Loucy (cell line): ENCODE measurements at regions not wholly inside any gene's neighbourhood (a gene's known extent, or its start where the extent isn't known, plus 50 kb on each side); places are given as distances from the start of the nearest gene placed in this dataset.

ENCODE experiments used
- EZH2phosphoT487 ChIP-seq: fragments of 200-600 bp; IDR thresholded peaks from 2 replicates; pipeline ENCODE4 v1.6.1; 2018; ENCODE audit warnings: antibody characterized with exemption, mild to moderate bottlenecking, moderate library complexity, borderline replicate concordance
- TF ChIP-seq, protein P1 (sequence below): fragments of 200-600 bp; sonication (generic); conservative IDR thresholded peaks from 2 replicates; pipeline ENCODE4 v1.5.1; 2014; ENCODE audit warnings: mild to moderate bottlenecking, antibody characterized with exemption, low read length

DNA sequence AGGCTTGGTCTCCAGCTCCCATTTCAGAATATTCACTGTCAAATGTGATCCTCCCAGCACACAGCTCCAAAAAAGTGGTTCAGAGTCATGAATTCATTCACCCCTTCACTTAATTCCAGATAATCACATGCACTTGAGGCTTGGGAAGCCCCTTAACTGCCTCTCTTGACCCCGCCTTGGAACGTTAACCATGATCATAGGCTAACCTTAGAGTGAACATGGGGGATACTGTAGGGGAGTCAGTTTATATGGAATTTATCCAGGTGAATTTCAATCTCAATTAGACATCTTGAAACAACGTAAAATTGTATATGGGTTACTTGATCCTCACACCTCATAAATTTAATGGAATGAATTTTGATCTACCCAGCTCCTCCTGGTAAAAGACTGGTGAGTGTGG, 346.8 kb upstream of the ARID1B start:
- TF ChIP-seq, protein P1, sequence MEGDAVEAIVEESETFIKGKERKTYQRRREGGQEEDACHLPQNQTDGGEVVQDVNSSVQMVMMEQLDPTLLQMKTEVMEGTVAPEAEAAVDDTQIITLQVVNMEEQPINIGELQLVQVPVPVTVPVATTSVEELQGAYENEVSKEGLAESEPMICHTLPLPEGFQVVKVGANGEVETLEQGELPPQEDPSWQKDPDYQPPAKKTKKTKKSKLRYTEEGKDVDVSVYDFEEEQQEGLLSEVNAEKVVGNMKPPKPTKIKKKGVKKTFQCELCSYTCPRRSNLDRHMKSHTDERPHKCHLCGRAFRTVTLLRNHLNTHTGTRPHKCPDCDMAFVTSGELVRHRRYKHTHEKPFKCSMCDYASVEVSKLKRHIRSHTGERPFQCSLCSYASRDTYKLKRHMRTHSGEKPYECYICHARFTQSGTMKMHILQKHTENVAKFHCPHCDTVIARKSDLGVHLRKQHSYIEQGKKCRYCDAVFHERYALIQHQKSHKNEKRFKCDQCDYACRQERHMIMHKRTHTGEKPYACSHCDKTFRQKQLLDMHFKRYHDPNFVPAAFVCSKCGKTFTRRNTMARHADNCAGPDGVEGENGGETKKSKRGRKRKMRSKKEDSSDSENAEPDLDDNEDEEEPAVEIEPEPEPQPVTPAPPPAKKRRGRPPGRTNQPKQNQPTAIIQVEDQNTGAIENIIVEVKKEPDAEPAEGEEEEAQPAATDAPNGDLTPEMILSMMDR: no peak
- TF ChIP-seq EZH2phosphoT487: no peak
